Peyer's patch (tissue), 4 donors: ENCODE measurements at regions not wholly inside any gene's neighbourhood (a gene's known extent, or its start where the extent isn't known, plus 50 kb on each side); places are given as distances from the start of the nearest gene placed in this dataset.

Experiments
- POLR2A ChIP-seq, 2 donors: fragments of 450-650 bp; IDR thresholded peaks; one replicate each; pipeline ENCODE4 v1.5.1; 2017; ENCODE audit warnings: antibody characterized with exemption in 2 of 2, mild to moderate bottlenecking in 2 of 2, moderate library complexity in 2 of 2
- TF ChIP-seq, protein P1 (sequence below), 6 experiments: fragments of 450-650 bp in 4 of 6; fragments of 200-600 bp in 2 of 6; sonication (generic) in 1 of 6; IDR thresholded peaks; one replicate each; pipeline ENCODE4 v1.5.1; 2017 to 2019; ENCODE audit warnings: antibody characterized with exemption in 6 of 6, mild to moderate bottlenecking in 3 of 6, moderate library complexity in 1 of 6

DNA sequence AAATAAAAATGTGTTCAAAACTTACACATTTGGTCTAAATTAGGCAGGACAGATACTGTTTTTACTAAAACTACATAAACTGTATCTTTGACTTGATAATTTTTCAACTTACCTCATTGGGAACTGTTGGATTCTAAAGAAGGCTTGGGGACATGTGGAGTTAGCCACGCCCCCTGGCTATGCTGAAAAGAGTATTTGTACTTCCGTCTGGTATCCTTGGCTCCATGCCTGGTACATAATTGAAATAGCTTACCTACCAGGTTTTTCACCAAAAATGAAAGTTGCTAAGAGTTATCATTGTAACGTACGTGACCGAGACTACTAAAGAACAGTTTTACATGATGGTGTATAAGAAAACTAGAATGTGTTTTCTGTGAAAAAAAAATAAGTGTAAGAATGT lies 604.8 kb upstream of the IGFBP3 start:
- TF ChIP-seq, protein P1, sequence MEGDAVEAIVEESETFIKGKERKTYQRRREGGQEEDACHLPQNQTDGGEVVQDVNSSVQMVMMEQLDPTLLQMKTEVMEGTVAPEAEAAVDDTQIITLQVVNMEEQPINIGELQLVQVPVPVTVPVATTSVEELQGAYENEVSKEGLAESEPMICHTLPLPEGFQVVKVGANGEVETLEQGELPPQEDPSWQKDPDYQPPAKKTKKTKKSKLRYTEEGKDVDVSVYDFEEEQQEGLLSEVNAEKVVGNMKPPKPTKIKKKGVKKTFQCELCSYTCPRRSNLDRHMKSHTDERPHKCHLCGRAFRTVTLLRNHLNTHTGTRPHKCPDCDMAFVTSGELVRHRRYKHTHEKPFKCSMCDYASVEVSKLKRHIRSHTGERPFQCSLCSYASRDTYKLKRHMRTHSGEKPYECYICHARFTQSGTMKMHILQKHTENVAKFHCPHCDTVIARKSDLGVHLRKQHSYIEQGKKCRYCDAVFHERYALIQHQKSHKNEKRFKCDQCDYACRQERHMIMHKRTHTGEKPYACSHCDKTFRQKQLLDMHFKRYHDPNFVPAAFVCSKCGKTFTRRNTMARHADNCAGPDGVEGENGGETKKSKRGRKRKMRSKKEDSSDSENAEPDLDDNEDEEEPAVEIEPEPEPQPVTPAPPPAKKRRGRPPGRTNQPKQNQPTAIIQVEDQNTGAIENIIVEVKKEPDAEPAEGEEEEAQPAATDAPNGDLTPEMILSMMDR (IDR thresholded peaks at IDR 0.05): no peak
- TF ChIP-seq POLR2A (IDR thresholded peaks at IDR 0.05): no peak
